ENCODE measurements at regions not wholly inside any gene's neighbourhood (a gene's known extent, or its start where the extent isn't known, plus 50 kb on each side); places are given as distances from the start of the nearest gene placed in this dataset.
"Not testable (repeated sequence)": the region's sequence is repeated elsewhere in the genome, so short reads cannot be mapped to it uniquely, and the experiment has no call there.

GRCh38 chr1:176396604-176397395 is 66.2 kb upstream of the PAPPA2 start:
- DNase-seq, result not testable (repeated sequence)

- no peak for DNase-seq
These were observed 71.4 kb upstream of the PAPPA2 start for GRCh38 chr1:176391621-176392020.

- no peak for DNase-seq
These were observed 78.1 kb upstream of the PAPPA2 start for GRCh38 chr1:176384841-176385240.

DNA sequence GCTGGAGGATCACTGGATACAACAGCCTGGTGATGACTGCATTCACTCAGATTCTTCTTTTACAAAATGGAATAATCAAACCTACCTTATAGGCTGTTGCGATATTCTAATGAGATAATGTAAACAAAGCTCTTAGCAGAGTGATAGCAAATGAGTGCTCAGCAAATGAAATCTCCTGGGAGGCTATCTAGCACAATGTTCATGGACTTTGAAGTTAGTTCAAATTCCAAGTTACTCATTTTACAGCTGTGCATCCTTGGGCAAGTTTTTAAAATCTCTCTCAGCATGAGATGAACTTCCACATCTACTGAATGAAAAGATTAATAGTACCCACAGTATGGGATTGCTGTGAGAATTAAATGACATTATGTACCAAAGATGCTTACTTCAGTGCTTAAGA is 80.8 kb upstream of the PAPPA2 start:
- no peak for DNase-seq

DNA sequence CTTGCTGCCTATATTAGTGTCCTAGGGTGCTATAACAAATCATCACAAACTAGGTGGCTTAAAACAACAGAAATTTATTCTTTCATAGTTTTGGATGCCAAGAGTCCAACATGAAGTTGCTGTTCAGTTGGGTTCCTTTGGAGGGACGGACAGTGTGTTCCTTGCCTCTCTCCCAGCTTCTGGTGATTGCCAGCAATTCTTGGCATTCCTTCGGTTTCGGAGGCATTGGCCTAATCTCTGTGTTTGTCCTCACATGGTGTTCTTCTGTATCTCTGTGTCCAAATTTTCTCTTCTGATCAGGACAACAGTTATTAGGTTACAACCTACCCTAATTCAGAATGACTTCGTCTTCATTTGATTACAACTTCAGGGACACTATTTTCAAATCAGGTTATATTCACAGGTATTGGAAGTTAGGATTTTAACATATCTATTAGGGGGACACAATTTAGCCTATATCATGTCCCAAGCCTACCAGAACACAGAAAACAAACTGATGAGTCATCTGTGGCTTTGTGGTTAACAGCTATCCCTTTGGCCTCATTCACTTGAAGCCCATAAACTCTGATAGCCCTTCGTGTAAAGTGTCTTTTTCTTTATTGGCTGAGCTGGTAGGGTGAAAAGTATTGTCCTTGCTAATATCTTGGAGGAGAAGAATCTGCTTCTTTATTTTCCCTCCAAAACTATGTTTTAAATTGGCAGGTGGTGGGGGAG is 83.2 kb upstream of the PAPPA2 start:
- DNase-seq, result no peak

DNA sequence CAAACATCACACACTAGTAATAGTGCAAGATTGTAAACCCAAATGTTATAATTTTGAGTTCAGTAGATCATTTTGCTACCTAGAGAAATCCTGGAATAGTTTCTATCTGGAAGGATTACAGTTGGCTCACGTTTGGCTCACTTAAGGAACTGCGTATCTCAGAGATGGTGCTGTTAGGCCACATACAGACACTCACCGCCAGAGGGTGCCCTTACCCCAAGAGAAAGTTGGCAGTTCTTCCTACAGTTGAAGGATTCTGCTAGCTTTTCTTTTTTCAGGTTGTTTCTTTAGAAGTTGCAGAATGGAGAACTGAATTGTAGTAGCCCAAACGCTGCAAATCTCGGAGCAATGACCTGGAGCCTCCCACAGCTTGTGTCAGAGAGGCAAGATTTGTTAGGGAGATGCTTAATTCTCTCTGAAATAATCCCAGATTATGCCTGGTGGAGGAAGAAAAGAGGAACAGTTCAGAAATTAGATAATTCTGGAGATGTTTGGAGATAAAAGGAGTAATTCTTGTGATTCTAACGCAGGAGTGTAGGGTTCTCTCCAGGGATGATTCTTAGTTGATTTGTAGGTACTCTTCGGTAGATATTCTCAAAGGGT is 87.9 kb upstream of the PAPPA2 start:
- peak; percentile 80 for DNase-seq

DNA sequence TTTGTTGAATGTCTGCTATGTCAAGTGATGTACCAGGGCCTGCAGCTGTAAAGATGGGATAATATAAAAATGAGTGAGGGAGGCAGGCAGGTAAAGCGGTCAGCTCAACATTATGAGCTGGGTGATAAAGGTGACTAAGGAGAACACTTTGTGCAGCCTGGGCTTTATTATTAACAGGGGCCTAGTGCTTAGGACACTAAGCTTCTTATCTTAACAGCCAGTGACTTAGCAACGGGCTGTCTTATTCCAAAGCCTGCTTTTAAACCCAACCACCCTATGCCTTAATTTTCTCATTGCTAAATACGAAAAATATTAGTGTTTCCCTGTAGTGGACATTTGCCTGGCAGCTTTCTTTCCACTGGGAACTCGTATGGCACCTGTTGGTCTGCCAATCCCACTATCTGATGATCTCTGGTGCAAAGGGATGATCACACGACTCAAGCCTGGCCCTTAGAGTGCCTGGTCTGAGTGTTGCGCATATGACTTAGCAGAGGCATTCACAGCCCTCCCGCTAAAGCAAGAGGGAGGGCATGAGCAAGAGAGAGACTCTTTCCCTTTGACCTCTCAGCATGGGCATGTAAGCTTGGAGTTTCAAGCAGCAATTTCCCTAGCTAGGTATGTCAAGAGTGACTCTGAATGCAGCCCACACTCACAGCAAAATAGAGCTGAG is 98.6 kb upstream of the PAPPA2 start:
- DNase-seq, result no peak

DNA sequence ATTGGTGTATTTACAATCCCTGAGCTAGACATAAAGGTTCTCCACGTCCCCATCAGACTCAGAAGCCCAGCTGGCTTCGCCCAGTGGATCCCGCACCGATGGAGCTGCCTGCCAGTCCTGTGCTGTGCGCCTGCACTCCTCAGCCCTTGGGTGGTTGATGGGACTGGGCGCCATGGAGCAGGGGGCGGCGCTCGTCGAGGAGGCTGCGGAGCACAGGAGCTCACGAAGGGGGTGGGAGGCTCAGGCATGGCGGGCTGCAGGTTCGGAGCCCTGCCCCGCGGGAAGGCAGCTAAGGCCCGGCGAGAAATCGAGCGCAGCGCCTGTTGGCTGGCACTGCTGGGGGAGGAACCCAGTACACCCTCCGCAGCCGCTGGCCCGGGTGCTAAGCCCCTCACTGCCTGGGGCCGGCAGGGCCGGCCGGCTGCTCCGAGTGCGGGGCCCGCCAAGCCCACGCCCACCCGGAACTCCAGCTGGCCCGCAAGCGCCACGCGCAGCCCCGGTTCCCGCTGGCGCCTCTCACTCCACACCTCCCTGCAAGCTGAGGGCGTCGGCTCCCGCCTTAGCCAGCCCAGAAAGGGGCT is 113.8 kb upstream of the PAPPA2 start:
- not testable (repeated sequence) for DNase-seq

GRCh38 chr1:176341656-176342055 is 121.3 kb upstream of the PAPPA2 start:
- DNase-seq, result no peak

GRCh38 chr1:176338877-176339276 is 124.1 kb upstream of the PAPPA2 start:
- no peak for DNase-seq

DNA sequence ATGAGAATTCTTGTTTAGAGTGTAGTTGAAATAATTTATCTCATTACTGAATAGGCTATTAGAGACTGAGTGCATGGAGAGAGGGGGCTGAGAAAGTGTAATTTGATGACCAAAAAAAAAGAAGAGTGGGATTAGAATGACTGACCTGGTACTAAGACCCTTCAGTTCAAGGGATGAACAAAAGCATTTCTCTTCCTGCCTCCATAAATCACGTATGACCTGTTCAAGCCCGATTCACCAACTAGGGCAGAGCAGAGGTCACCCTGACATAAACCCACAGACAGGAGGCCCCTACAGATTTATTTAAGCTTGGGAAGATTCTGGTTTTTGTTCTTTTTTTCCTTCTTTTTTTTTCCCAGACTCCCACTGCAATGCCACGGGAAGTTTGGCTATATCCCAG is 123.7 kb upstream of the COP1 start:
- no peak for DNase-seq

- DNase-seq, result no peak
These were observed 118.6 kb upstream of the COP1 start for GRCh38 chr1:176325664-176326063.

DNA sequence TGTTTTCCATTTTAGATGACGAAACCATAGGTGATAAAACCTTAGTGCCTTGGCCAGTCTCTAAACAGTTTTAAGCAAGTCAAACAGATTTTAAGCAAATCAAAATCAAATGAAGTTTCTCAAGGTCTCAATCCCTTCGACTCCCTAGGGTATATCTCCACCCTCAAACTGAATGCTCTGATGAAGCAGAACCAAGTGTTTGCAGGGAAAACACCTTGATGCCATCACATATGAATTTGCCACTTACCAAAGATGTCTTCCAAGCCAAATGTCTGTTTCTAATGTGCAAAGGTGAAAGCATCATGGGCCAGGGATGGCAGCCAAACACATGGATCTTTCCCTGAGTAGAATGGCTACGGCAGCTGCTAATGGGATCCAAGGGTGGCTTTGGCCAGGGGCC is 116.4 kb upstream of the COP1 start:
- DNase-seq, result no peak

GRCh38 chr1:176315519-176316220 is 108.6 kb upstream of the COP1 start:
- no peak for DNase-seq

GRCh38 chr1:176296602-176297001 is 89.5 kb upstream of the COP1 start:
- DNase-seq, result not testable (repeated sequence)

DNA sequence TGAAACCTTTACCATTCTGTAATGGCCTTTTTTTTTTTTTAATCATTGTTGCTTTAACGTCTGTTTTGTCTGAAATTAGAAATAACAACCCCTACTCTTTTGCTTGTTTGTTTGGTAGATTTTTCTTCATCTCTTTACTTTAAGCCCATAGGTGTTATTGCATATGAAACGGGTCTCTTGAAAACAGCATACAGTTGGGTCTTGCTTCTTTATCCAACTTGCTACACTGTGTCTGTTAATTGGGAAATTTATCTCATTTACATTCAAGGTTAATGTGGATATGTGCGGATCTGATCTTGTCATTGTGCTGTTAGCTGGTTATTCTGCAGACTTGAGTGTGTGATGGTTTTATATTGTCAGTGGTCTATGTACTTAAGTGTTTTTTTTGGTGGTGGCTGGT is 78.9 kb upstream of the COP1 start:
- DNase-seq, result no peak

GRCh38 chr1:176271572-176271971 is 64.5 kb upstream of the COP1 start:
- DNase-seq, result no peak

Measured in right hindlimb (tissue), 1 donor.